HEK293 (cell line): ENCODE measurements at regions not wholly inside any gene's neighbourhood (a gene's known extent, or its start where the extent isn't known, plus 50 kb on each side); places are given as distances from the start of the nearest gene placed in this dataset.
A peak's percentile ranks its signal among the peaks of the same experiment; 100 is the strongest.

Experiments
- ELK4 ChIP-seq: IDR thresholded peaks from 2 replicates; pipeline ENCODE4 v1.6.1; 2011; ENCODE audit warnings: mild to moderate bottlenecking, low read depth, low read length, borderline replicate concordance
- GLIS1 ChIP-seq: fragments of 450-650 bp; formaldehyde crosslinking; IDR thresholded peaks from 2 replicates; pipeline ENCODE4 v1.5.1; 2016; ENCODE audit warnings: missing biosample characterization, missing genetic modification characterization
- IKZF3 ChIP-seq: fragments of 450-650 bp; IDR thresholded peaks from 2 replicates; pipeline ENCODE4 v1.5.0; 2018; ENCODE audit warnings: missing biosample characterization, mild to moderate bottlenecking, missing genetic modification characterization, moderate library complexity
- OVOL3 ChIP-seq: fragments of 450-650 bp; formaldehyde crosslinking; IDR thresholded peaks from 2 replicates; pipeline ENCODE4 v1.5.1; 2016; ENCODE audit warnings: missing biosample characterization, missing genetic modification characterization
- PATZ1 ChIP-seq: fragments of 450-650 bp; formaldehyde crosslinking; IDR thresholded peaks from 2 replicates; pipeline ENCODE4 v1.5.1; 2016; ENCODE audit warnings: missing biosample characterization, missing genetic modification characterization
- PRDM6 ChIP-seq: fragments of 450-650 bp; formaldehyde crosslinking; IDR thresholded peaks from 2 replicates; pipeline ENCODE4 v1.5.1; 2017; ENCODE audit warnings: missing biosample characterization, missing genetic modification characterization
- RBAK ChIP-seq: fragments of 450-650 bp; formaldehyde crosslinking; IDR thresholded peaks from 2 replicates; pipeline ENCODE4 v1.5.1; 2016; ENCODE audit warnings: missing biosample characterization, missing genetic modification characterization
- SCRT2 ChIP-seq: fragments of 450-650 bp; formaldehyde crosslinking; IDR thresholded peaks from 2 replicates; pipeline ENCODE4 v1.5.1; 2016; ENCODE audit warnings: missing biosample characterization, missing genetic modification characterization
- TRIM28 ChIP-seq: IDR thresholded peaks from 2 replicates; pipeline ENCODE4 v1.6.1; 2011; ENCODE audit warnings: low read length, control low read depth, borderline replicate concordance
- TSHZ1 ChIP-seq: fragments of 450-650 bp; formaldehyde crosslinking; IDR thresholded peaks from 2 replicates; pipeline ENCODE4 v1.5.1; 2016; ENCODE audit warnings: missing biosample characterization, missing genetic modification characterization, borderline replicate concordance
- WT1 ChIP-seq: fragments of 450-650 bp; formaldehyde crosslinking; IDR thresholded peaks from 2 replicates; pipeline ENCODE4 v1.5.1; 2016; ENCODE audit warnings: missing biosample characterization, missing genetic modification characterization
- YY2 ChIP-seq: fragments of 450-650 bp; formaldehyde crosslinking; IDR thresholded peaks from 2 replicates; pipeline ENCODE4 v1.5.1; 2016; ENCODE audit warnings: missing biosample characterization, missing genetic modification characterization
- ZEB2 ChIP-seq: fragments of 450-650 bp; formaldehyde crosslinking; IDR thresholded peaks from 2 replicates; pipeline ENCODE4 v1.5.1; 2016; ENCODE audit warnings: missing biosample characterization, missing genetic modification characterization
- ZFP37 ChIP-seq: fragments of 450-650 bp; formaldehyde crosslinking; IDR thresholded peaks from 2 replicates; pipeline ENCODE4 v1.5.1; 2016; ENCODE audit warnings: missing biosample characterization, missing genetic modification characterization
- ZNF2 ChIP-seq: fragments of 450-650 bp; formaldehyde crosslinking; IDR thresholded peaks from 2 replicates; pipeline ENCODE4 v1.5.1; 2016; ENCODE audit warnings: missing biosample characterization, missing genetic modification characterization
- ZNF211 ChIP-seq: fragments of 450-650 bp; formaldehyde crosslinking; IDR thresholded peaks from 2 replicates; pipeline ENCODE4 v1.5.1; 2016; ENCODE audit warnings: low read depth, missing biosample characterization, missing genetic modification characterization
- ZNF274 ChIP-seq, 2 experiments: fragments of 200-500 bp in 1 of 2; fragments of 450-650 bp in 1 of 2; sonication (Bioruptor generic) in 1 of 2; formaldehyde crosslinking in 1 of 2; IDR thresholded peaks; 2 replicates each; pipeline versions ENCODE4 v1.5.1 to v1.6.1; 2014 to 2016; ENCODE audit warnings: borderline replicate concordance in 1 of 2, inconsistent platforms in 1 of 2, low read length in 1 of 2, missing biosample characterization in 1 of 2, missing genetic modification characterization in 1 of 2
- ZNF529 ChIP-seq: fragments of 450-650 bp; formaldehyde crosslinking; IDR thresholded peaks from 2 replicates; pipeline ENCODE4 v1.5.1; 2017; ENCODE audit warnings: missing genetic modification characterization, missing biosample characterization; ENCODE audit not compliant: insufficient replicate concordance
- ZNF610 ChIP-seq: fragments of 450-650 bp; formaldehyde crosslinking; IDR thresholded peaks from 2 replicates; pipeline ENCODE4 v1.5.1; 2016; ENCODE audit warnings: missing biosample characterization, missing genetic modification characterization, borderline replicate concordance
- ZNF645 ChIP-seq: fragments of 450-650 bp; formaldehyde crosslinking; IDR thresholded peaks from 2 replicates; pipeline ENCODE4; 2016; ENCODE audit warnings: missing biosample characterization, missing genetic modification characterization
- ZNF664 ChIP-seq: fragments of 450-650 bp; formaldehyde crosslinking; IDR thresholded peaks from 2 replicates; pipeline ENCODE4 v1.5.1; 2016; ENCODE audit warnings: missing biosample characterization, missing genetic modification characterization
- ZNF707 ChIP-seq: fragments of 450-650 bp; formaldehyde crosslinking; IDR thresholded peaks from 2 replicates; pipeline ENCODE4 v1.5.1; 2016; ENCODE audit warnings: missing biosample characterization, missing genetic modification characterization
- ZNF837 ChIP-seq: fragments of 450-650 bp; formaldehyde crosslinking; IDR thresholded peaks from 2 replicates; pipeline ENCODE4 v1.5.1; 2016; ENCODE audit warnings: missing biosample characterization, missing genetic modification characterization
- ZSCAN16 ChIP-seq: fragments of 450-650 bp; formaldehyde crosslinking; IDR thresholded peaks from 2 replicates; pipeline ENCODE4 v1.5.1; 2016; ENCODE audit warnings: missing biosample characterization, missing genetic modification characterization
- ZSCAN4 ChIP-seq: fragments of 450-650 bp; formaldehyde crosslinking; IDR thresholded peaks from 2 replicates; pipeline ENCODE4 v1.5.1; 2017; ENCODE audit warnings: missing biosample characterization, missing genetic modification characterization
- ZSCAN5A ChIP-seq: fragments of 450-650 bp; formaldehyde crosslinking; IDR thresholded peaks from 2 replicates; pipeline ENCODE4 v1.5.1; 2016; ENCODE audit warnings: missing biosample characterization, missing genetic modification characterization

GRCh38 chr4:154164931-154165839 lies 326.4 kb downstream of the DCHS2 start (continued):
- TF ChIP-seq TSHZ1 (tag by site-specific recombination) (peak; percentile 92), ZSCAN16 (tag by site-specific recombination) (no peak), IKZF3 (tag by site-specific recombination) (no peak), TRIM28 (peak; percentile 47; the same call in 1 of the 2 replicates), ZSCAN4 (tag by site-specific recombination) (no peak), ZNF664 (tag by site-specific recombination) (0 out of 2 replicates have a peak, but pooled peaks have one; percentile 16), SCRT2 (tag by site-specific recombination) (peak; percentile 92), ZNF2 (tag by site-specific recombination) (peak; percentile 68), YY2 (tag by site-specific recombination) (no peak), ZSCAN5A (no peak), ZNF211 (tag by site-specific recombination) (no peak), GLIS1 (tag by site-specific recombination) (peak; percentile 80), ZNF610 (no peak), PRDM6 (tag by site-specific recombination) (peak; percentile 85), PATZ1 (peak; percentile 93), ZEB2 (peak; percentile 67; the same call in 1 of the 2 replicates), RBAK (tag by site-specific recombination) (0 out of 2 replicates have a peak, but pooled peaks have one; percentile 37), ZNF645 (tag by site-specific recombination) (no peak), WT1 (tag by site-specific recombination) (peak; percentile 89), ZNF529 (tag by site-specific recombination) (no peak), ZFP37 (peak; percentile 22; the same call in 1 of the 2 replicates), ZNF707 (no peak), ZNF837 (tag by site-specific recombination) (no peak), OVOL3 (tag by site-specific recombination) (peak; percentile 27; the same call in 1 of the 2 replicates), ZNF274 (IDR thresholded peaks at IDR 0.05; ENCODE audit: low read length) (no peak), ZNF274 (tag by site-specific recombination; IDR thresholded peaks at IDR 0.05; ENCODE audit: borderline replicate concordance) (no peak), ELK4 (no peak)
